Adipocyte (in vitro differentiated cells): ENCODE measurements at regions not wholly inside any gene's neighbourhood (a gene's known extent, or its start where the extent isn't known, plus 50 kb on each side); places are given as distances from the start of the nearest gene placed in this dataset.

Experiments
- DNase-seq: peaks from one replicate; pipeline ENCODE4 v3.0.0-alpha.2; 2015; ENCODE audit warnings: low read depth
- H3K27me3 ChIP-seq: replicated peaks from 2 replicates; pipeline ENCODE4 v1.7.0; 2013; ENCODE audit warnings: mild to moderate bottlenecking, low read length, moderate library complexity; ENCODE audit not compliant: control insufficient read depth, insufficient read depth
- H3K36me3 ChIP-seq: 2 replicates; pipeline ENCODE4 v1.7.0; 2013; ENCODE audit warnings: low read length, mild to moderate bottlenecking, moderate library complexity; ENCODE audit not compliant: control insufficient read depth, insufficient read depth, severe bottlenecking
- H3K4me1 ChIP-seq: 2 replicates; pipeline ENCODE4 v1.7.0; 2013; ENCODE audit warnings: mild to moderate bottlenecking, low read length, moderate library complexity; ENCODE audit not compliant: control insufficient read depth, insufficient read depth
- H3K4me3 ChIP-seq: 2 replicates; pipeline ENCODE4 v1.7.0; 2013; ENCODE audit warnings: mild to moderate bottlenecking, low read length, moderate library complexity
- H3K9ac ChIP-seq: 2 replicates; pipeline ENCODE4 v1.7.0; 2013; ENCODE audit warnings: mild to moderate bottlenecking, low read length, moderate library complexity
- H3K9me3 ChIP-seq: 2 replicates; pipeline ENCODE4 v1.7.0; 2013; ENCODE audit warnings: mild to moderate bottlenecking, low read length, moderate library complexity; ENCODE audit not compliant: control insufficient read depth

DNA sequence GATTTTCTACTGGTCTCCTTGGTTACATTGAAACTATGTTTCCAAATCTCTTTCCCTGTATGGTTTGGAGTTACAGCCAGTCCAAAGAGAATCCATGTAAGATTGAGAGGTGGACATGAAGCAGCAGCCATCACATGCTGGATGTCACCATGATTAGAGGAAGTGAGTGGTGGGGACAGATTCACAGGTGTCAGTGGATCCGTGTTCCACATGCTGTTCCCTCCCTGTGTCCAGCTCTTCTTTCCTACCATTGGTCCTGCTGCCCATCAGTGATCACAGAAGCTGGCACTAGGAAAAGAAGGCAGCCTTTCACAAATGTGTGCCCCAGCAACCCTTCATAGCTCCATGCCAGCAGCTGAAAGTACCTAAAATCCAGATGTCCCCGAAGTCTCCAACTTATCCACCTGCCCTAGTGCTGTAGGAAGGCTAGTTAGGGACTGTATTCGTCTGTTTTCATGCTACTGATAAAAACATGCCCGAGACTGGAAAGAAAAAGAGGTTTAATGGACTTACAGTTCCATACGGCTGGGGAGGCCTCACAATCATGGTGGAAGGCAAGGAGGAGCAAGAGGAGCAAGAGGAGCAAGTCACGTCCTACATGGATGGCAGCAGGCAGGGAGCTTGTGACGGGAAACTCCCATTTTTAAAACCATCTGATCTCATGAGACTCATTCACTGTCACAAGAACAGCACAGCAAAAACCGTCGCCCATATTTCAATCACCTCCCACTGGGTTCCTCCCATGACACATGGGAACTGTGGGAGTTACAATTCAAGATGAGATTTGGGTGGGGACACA lies 207.5 kb downstream of the INSIG2 start:
- no peak for DNase-seq
- Histone ChIP-seq H3K36me3 (no peaks in the 10 kb centered on the region), H3K4me1 (peaks cover 18% of the 10 kb centered on the region), H3K4me3 (no peak overlapping the region), H3K9ac (no peak overlapping the region), H3K27me3 (no peaks in the 10 kb centered on the region), H3K9me3 (no peaks in the 10 kb centered on the region)

GRCh38 chr2:118294063-118294462 lies 205.8 kb downstream of the INSIG2 start:
- H3K36me3 ChIP-seq = no peaks in the 10 kb centered on the region
- H3K4me1 ChIP-seq = peaks cover 15% of the 10 kb centered on the region
- DNase-seq = no peak
- no peaks in the 10 kb centered on the region for H3K9me3 ChIP-seq
- H3K4me3 ChIP-seq = no peak overlapping the region
- H3K9ac ChIP-seq = no peak overlapping the region
- no peaks in the 10 kb centered on the region for H3K27me3 ChIP-seq

- H3K4me3 ChIP-seq = no peak overlapping the region
- H3K9me3 ChIP-seq = no peaks in the 10 kb centered on the region
- H3K4me1 ChIP-seq = peaks cover 15% of the 10 kb centered on the region
- peak overlapping the region; percentile 12 for H3K9ac ChIP-seq
- DNase-seq = peak; percentile 12
- H3K27me3 ChIP-seq = no peaks in the 10 kb centered on the region
- no peaks in the 10 kb centered on the region for H3K36me3 ChIP-seq
Observed at GRCh38 chr2:118292991-118293390, 204.7 kb downstream of the INSIG2 start.

DNA sequence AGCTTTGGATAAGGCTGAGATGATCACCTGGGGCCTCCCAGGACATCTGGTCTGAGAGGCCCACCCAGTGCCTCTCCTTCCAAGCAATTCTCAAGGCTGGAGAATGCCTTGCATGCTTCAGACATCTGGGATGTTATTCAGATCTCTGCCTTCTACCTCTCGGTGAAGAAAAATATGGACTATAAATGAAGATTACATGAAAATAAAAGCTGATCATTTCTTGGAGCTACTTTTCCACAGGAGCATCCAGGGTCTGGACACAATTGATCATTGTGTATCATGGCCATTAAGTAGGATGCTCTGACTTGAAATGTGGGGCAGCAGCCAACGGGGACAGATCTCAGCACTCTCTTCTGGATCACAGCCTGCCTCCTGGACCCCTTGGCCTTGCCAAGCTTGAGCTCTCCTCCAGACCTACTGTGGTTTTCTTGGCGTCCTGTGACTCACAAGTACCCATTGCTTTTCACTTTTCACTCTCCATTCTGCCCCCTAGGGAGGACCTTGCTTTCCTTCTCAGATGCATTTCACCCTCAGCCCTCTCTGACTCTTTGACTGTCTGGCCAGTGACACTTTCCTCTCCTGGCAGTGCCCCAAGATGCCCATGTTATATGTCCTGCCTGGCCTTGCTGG lies 203.1 kb downstream of the INSIG2 start:
- Histone ChIP-seq H3K9me3 (no peaks in the 10 kb centered on the region), H3K36me3 (no peaks in the 10 kb centered on the region), H3K27me3 (no peaks in the 10 kb centered on the region), H3K4me1 (peaks cover 15% of the 10 kb centered on the region), H3K9ac (no peak overlapping the region), H3K4me3 (no peak overlapping the region)
- DNase-seq = no peak

DNA sequence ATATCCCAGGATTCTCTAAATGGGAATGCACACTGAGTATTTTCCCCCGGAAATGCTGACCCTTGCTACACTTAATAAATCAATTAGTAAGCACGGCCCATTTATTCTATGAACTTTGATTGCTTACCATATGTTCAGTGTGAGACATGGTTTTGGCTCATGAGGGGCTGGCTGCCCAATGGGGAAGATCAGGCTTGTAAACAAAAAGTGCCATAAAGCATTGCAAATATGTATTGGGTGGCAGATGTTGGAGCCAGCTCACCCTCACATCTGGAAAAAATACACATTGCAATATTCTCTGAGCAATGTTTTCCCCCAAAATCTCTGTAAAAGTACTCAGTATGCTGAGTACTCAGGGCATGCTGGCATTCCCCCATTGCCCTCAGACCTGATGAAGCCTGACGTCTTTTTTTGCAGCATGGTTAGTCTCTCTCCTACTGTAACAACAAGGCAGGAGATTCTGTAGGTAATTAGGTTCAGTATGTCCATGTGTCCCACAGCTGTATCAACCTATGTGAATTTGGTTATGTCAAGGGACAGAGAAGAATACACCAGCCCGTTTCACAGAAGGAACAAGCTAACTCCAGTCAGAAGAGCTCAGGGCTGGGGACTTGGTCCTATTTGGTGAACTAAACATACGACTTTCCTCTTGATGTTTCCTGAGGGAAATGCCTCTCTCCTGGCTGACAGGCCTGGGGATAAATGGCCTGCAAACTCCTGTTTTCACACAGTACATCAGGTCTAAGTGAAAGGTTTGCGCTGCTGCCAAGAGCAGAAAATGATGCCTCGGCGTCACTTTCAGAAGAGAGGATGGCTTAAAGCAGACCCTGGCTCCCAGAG lies 202.4 kb downstream of the INSIG2 start:
- no peak overlapping the region for H3K9ac ChIP-seq
- H3K4me3 ChIP-seq = no peak overlapping the region
- H3K27me3 ChIP-seq = no peaks in the 10 kb centered on the region
- no peak for DNase-seq
- H3K4me1 ChIP-seq = peaks cover 15% of the 10 kb centered on the region
- H3K9me3 ChIP-seq = no peaks in the 10 kb centered on the region
- H3K36me3 ChIP-seq = no peaks in the 10 kb centered on the region

GRCh38 chr2:118279005-118279404 lies 190.7 kb downstream of the INSIG2 start:
- no peak overlapping the region for H3K9ac ChIP-seq
- H3K4me3 ChIP-seq = no peak overlapping the region
- no peaks in the 10 kb centered on the region for H3K36me3 ChIP-seq
- no peaks in the 10 kb centered on the region for H3K9me3 ChIP-seq
- DNase-seq = no peak
- H3K27me3 ChIP-seq = peaks cover 6% of the 10 kb centered on the region
- no peaks in the 10 kb centered on the region for H3K4me1 ChIP-seq

GRCh38 chr2:118278046-118278445 lies 189.8 kb downstream of the INSIG2 start:
- Histone ChIP-seq H3K9ac (no peak overlapping the region), H3K4me3 (no peak overlapping the region), H3K36me3 (no peaks in the 10 kb centered on the region), H3K27me3 (peaks cover 6% of the 10 kb centered on the region), H3K4me1 (no peaks in the 10 kb centered on the region), H3K9me3 (no peaks in the 10 kb centered on the region)
- no peak for DNase-seq

GRCh38 chr2:118274841-118275510 lies 186.7 kb downstream of the INSIG2 start:
- Histone ChIP-seq H3K9ac (no peak overlapping the region), H3K4me1 (no peaks in the 10 kb centered on the region)
- DNase-seq = no peak

DNA sequence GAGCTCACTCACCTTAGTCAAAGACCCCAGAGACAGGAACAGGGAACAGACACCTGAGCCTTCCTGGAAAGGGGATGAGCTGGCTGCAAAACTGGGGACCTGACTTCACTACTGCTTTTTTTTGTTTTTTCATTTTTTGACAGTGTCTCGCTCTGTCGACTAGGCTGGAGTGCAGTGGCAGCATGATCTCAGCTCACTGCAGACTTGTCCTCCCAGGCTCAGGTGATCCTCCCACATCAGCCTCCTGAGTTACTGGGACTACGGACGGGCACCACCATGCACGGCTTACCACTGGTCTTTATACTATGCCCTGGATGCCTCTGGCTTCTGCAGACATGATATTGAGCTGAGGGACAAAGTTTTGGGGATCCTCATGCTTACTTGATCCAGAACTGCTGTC lies 184.1 kb downstream of the INSIG2 start:
- H3K4me3 ChIP-seq = no peak overlapping the region
- DNase-seq = no peak
- H3K27me3 ChIP-seq = peaks cover 15% of the 10 kb centered on the region
- no peaks in the 10 kb centered on the region for H3K9me3 ChIP-seq
- no peaks in the 10 kb centered on the region for H3K36me3 ChIP-seq
- H3K4me1 ChIP-seq = no peaks in the 10 kb centered on the region
- no peak overlapping the region for H3K9ac ChIP-seq

More at GRCh38 chr2:118274841-118275510, 186.7 kb downstream of the INSIG2 start:
- peaks cover 7% of the 10 kb centered on the region for H3K27me3 ChIP-seq
- no peaks in the 10 kb centered on the region for H3K36me3 ChIP-seq
- H3K4me3 ChIP-seq = no peak overlapping the region
- H3K9me3 ChIP-seq = no peaks in the 10 kb centered on the region

- Histone ChIP-seq H3K9ac (no peak overlapping the region), H3K27me3 (peaks cover 15% of the 10 kb centered on the region)
- no peak for DNase-seq
Observed at GRCh38 chr2:118269408-118270051, 181.3 kb downstream of the INSIG2 start.

More at GRCh38 chr2:118269408-118270051, 181.3 kb downstream of the INSIG2 start:
- Histone ChIP-seq H3K9me3 (no peaks in the 10 kb centered on the region), H3K4me3 (no peak overlapping the region), H3K36me3 (no peaks in the 10 kb centered on the region), H3K4me1 (no peaks in the 10 kb centered on the region)
